ENCODE measurements at regions not wholly inside any gene's neighbourhood (a gene's known extent, or its start where the extent isn't known, plus 50 kb on each side); places are given as distances from the start of the nearest gene placed in this dataset.
"Not testable (repeated sequence)": the region's sequence is repeated elsewhere in the genome, so short reads cannot be mapped to it uniquely, and the experiment has no call there.

DNA sequence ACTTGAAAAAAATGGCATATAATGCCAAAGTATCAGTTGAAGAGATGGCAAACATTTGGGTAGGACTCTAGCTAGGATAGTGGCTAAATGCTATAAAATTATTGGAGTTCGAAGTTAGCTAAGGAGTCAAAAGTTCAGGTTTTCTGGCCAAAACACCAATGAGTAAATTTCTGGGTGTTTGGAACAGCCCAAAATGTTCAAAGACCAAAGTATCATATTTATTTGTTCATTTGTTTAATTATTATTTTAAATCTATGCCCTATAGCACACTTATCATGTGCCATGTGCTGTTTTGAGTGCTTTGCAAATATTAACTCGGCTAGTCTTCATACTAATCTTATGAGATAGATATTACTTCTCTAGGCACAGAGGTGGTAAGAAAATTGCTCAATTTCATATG lies 285.5 kb downstream of the TEX13C start:
- Histone ChIP-seq H3K4me2 (ENCODE audit: extremely low read depth, insufficient read depth, low read length) (no peak overlapping the region), H3K4me1 (ENCODE audit: control insufficient read depth, extremely low read depth, insufficient read depth, low read length) (no peaks in the 10 kb centered on the region), H3K9me3 (ENCODE audit: control insufficient read depth, insufficient read depth, low read depth, low read length) (no peaks in the 10 kb centered on the region), H3K9ac (ENCODE audit: insufficient read depth, low read length) (no peak overlapping the region), H3K36me3 (ENCODE audit: control insufficient read depth, insufficient read depth, low read length) (no peaks in the 10 kb centered on the region), H3K4me3 (replicated peaks in 1 of 4; ENCODE audit: control extremely low read depth in 1 of 4, insufficient read depth in 1 of 4, low read depth in 3 of 4, low read length in 4 of 4) (no peak overlapping the region), H3K27ac (ENCODE audit: insufficient read depth, low read length) (no peak overlapping the region), H3K27me3 (ENCODE audit: control insufficient read depth, insufficient read depth, low read length) (no peaks in the 10 kb centered on the region), H4K20me1 (ENCODE audit: control insufficient read depth, extremely low read depth, insufficient read depth, low read length) (no peaks in the 10 kb centered on the region), H3K79me2 (ENCODE audit: control insufficient read depth, insufficient read depth, low read length) (no peaks in the 10 kb centered on the region), H2AFZ (ENCODE audit: low read length) (no peak overlapping the region)
- TF ChIP-seq EZH2 (IDR thresholded peaks at IDR 0.05; ENCODE audit: low read length, missing control alignments) (no peak), CTCF (conservative IDR thresholded peaks at IDR 0.05 in 1 of 2, IDR thresholded peaks at IDR 0.05 in 1 of 2; ENCODE audit: low read depth in 1 of 2, low read length in 2 of 2) (no peak)
- DNase-seq (ENCODE audit: low read depth in 2 of 2): no peak

DNA sequence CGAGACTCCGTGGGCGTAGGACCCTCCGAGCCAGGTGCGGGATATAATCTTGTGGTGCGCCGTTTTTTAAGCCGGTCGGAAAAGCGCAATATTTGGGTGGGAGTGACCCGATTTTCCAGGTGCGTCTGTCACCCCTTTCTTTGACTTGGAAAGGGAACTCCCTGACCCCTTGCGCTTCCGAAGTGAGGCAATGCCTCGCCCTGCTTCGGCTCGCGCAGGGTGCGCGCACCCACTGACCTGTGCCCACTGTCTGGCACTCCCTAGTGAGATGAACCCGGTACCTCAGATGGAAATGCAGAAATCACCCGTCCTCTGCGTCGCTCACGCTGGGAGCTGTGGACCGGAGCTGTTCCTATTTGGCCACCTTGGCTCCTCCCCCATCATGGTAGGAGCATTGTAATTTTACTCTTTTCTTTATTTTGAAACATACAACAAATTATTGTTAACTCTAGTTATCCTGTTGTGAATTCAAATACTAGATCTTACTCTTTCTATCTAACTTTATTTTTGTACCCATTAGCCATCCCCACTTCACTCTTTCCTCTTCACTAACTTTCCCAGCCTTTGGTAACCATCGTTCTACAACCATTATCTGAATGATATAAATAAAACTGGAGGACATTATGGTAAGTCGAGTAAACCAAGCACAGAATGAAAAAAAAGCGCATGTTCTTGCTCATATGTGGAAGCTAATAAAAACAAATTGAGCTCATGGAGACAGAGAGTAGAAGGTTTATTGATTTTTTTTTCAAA lies 295.1 kb downstream of the TEX13C start:
- not testable (repeated sequence) for H3K4me3 ChIP-seq (replicated peaks in 1 of 4; ENCODE audit: control extremely low read depth in 1 of 4, insufficient read depth in 1 of 4, low read depth in 3 of 4, low read length in 4 of 4); H3K9ac ChIP-seq (ENCODE audit: insufficient read depth, low read length); DNase-seq (ENCODE audit: low read depth in 2 of 2); H3K79me2 ChIP-seq (ENCODE audit: control insufficient read depth, insufficient read depth, low read length); H3K4me1 ChIP-seq (ENCODE audit: control insufficient read depth, extremely low read depth, insufficient read depth, low read length); H3K4me2 ChIP-seq (ENCODE audit: extremely low read depth, insufficient read depth, low read length); H3K27ac ChIP-seq (ENCODE audit: insufficient read depth, low read length); H2AFZ ChIP-seq (ENCODE audit: low read length); H4K20me1 ChIP-seq (ENCODE audit: control insufficient read depth, extremely low read depth, insufficient read depth, low read length); H3K9me3 ChIP-seq (ENCODE audit: control insufficient read depth, insufficient read depth, low read depth, low read length); H3K27me3 ChIP-seq (ENCODE audit: control insufficient read depth, insufficient read depth, low read length); H3K36me3 ChIP-seq (ENCODE audit: control insufficient read depth, insufficient read depth, low read length)

GRCh38 chrX:125620715-125621587 lies 301.3 kb downstream of the TEX13C start:
- H3K9me3 ChIP-seq (ENCODE audit: control insufficient read depth, insufficient read depth, low read depth, low read length): no peaks in the 10 kb centered on the region

More at GRCh38 chrX:125620715-125621587, 301.3 kb downstream of the TEX13C start:
- Histone ChIP-seq H4K20me1 (ENCODE audit: control insufficient read depth, extremely low read depth, insufficient read depth, low read length) (no peaks in the 10 kb centered on the region), H3K4me3 (replicated peaks in 1 of 4; ENCODE audit: control extremely low read depth in 1 of 4, insufficient read depth in 1 of 4, low read depth in 3 of 4, low read length in 4 of 4) (no peak overlapping the region), H3K4me1 (ENCODE audit: control insufficient read depth, extremely low read depth, insufficient read depth, low read length) (no peaks in the 10 kb centered on the region), H3K9ac (ENCODE audit: insufficient read depth, low read length) (no peak overlapping the region), H3K27me3 (ENCODE audit: control insufficient read depth, insufficient read depth, low read length) (no peaks in the 10 kb centered on the region), H3K4me2 (ENCODE audit: extremely low read depth, insufficient read depth, low read length) (no peak overlapping the region), H3K36me3 (ENCODE audit: control insufficient read depth, insufficient read depth, low read length) (no peaks in the 10 kb centered on the region), H3K27ac (ENCODE audit: insufficient read depth, low read length) (no peak overlapping the region), H2AFZ (ENCODE audit: low read length) (no peak overlapping the region), H3K79me2 (ENCODE audit: control insufficient read depth, insufficient read depth, low read length) (no peaks in the 10 kb centered on the region)
- DNase-seq (ENCODE audit: low read depth in 2 of 2): no peak
- TF ChIP-seq EZH2 (IDR thresholded peaks at IDR 0.05; ENCODE audit: low read length, missing control alignments): no peak
- no peak for TF ChIP-seq CTCF (conservative IDR thresholded peaks at IDR 0.05 in 1 of 2, IDR thresholded peaks at IDR 0.05 in 1 of 2; ENCODE audit: low read depth in 1 of 2, low read length in 2 of 2)

All from fibroblast of lung (primary cell).